Heart right ventricle (tissue), 16 donors: ENCODE measurements at regions not wholly inside any gene's neighbourhood (a gene's known extent, or its start where the extent isn't known, plus 50 kb on each side); places are given as distances from the start of the nearest gene placed in this dataset.

ENCODE experiments used
- ATAC-seq, 8 donors: fragments of 200-7000 bp; cut with Tn5 transposase; one replicate each; pipeline ENCODE4 v1.9.1; 2020; ENCODE audit warnings: mild to moderate bottlenecking in 8 of 8, moderate library complexity in 8 of 8, moderate number of reproducible peaks in 1 of 8
- DNase-seq, 2 donors: peaks; one replicate each; pipeline ENCODE4 v3.0.0-alpha.2; 2020
- H3K27ac ChIP-seq, 10 donors: fragments of 200-600 bp; sonication (generic) in 2 of 10; one replicate each; pipeline versions ENCODE4 v1.5.0 to v1.8.0; 2020 to 2022; ENCODE audit warnings: mild to moderate bottlenecking in 3 of 10
- H3K27me3 ChIP-seq, 7 donors: fragments of 200-600 bp; one replicate each; pipeline ENCODE4 v1.8.0; 2021 to 2022; ENCODE audit warnings: mild to moderate bottlenecking in 2 of 7
- H3K36me3 ChIP-seq, 9 donors: fragments of 200-600 bp; sonication (generic) in 1 of 9; one replicate each; pipeline versions ENCODE4 v1.5.0 to v1.8.0; 2020 to 2022; ENCODE audit warnings: mild to moderate bottlenecking in 2 of 9
- H3K4me1 ChIP-seq, 9 donors: fragments of 200-600 bp; sonication (generic) in 1 of 9; one replicate each; pipeline versions ENCODE4 v1.5.0 to v1.8.0; 2020 to 2022; ENCODE audit warnings: mild to moderate bottlenecking in 4 of 9
- H3K4me3 ChIP-seq, 10 donors: fragments of 200-600 bp; sonication (generic) in 2 of 10; one replicate each; pipeline versions ENCODE4 v1.5.0 to v1.8.0; 2020 to 2022; ENCODE audit warnings: mild to moderate bottlenecking in 7 of 10, moderate library complexity in 2 of 10
- H3K9me3 ChIP-seq, 11 donors: fragments of 200-600 bp in 10 of 11; sonication (generic) in 2 of 11; one replicate each; pipeline versions ENCODE4 v1.5.0 to v1.8.0; 2013 to 2022; ENCODE audit warnings: mild to moderate bottlenecking in 2 of 11, control low read depth in 1 of 11, moderate library complexity in 1 of 11
- CTCF ChIP-seq, 9 donors: fragments of 200-600 bp; sonication (generic) in 2 of 9; IDR thresholded peaks; one replicate each; pipeline versions ENCODE4 v1.5.0 to v1.8.0; 2021 to 2022; ENCODE audit warnings: antibody characterized with exemption in 9 of 9, mild to moderate bottlenecking in 5 of 9, moderate library complexity in 1 of 9
- WGBS, 2 donors: extraction: QIAGEN DNeasy Blood & Tissue Kit; methylation state at CpG; one replicate each; pipeline ENCODE4 v1.1.7; 2013; ENCODE audit warnings: inconsistent platforms in 1 of 2; 5-methylcytosine and 5-hydroxymethylcytosine counted together
- intact Hi-C, 10 donors: fragments of 100-400 bp; cut with DNase I; formaldehyde crosslinking; loops; one replicate each; pipeline versions ENCODE4 v1.11.1 to v1.14.2; 2022
- donor health status: Arrhythmogenic right ventricular cardiomyopathy.
- donor health status: ischemic (EF 13 %, LVEDD 7.1; RV severe dilation, severe dysfunction).
- donor health status: healthy with polysubstance abuse.
- donor health status: DM: no; HTN: yes; CAD: no.
- donor health status: DM: no; HTN: no; CAD: no.
- donor health status: ischemic (EF 25% LVEDD 6.9; RV normal size, moderate dysfunction).
- donor health status: ischemic (EF 25% LVEDD 5.7; RV mildly dilated, moderate dysfunction).
- donor health status: healthy.
- donor health status: DM: yes; HTN: yes; CAD: no.
- donor health status: Ischemic cardiomyopathy.
- donor health status: ischemic (EF 35%, LVEDD 5.7; RV mildly dilated, moderate dysfunction).
- donor health status: nonischemic (EF 11% LVEDD 7.7; RV severe dilation, severe dysfunction).
- donor health status: DM: yes; HTN: yes; CAD: no.
- donor health status: PGD.
- donor health status: ischemic (EF 29% LVEDD 5.4; RV normal size, mild dysfunction).
- donor health status: nonischemic (EF 23%, LVEDD 6.1; RV moderate dilation, normal function).

- Histone ChIP-seq H3K4me1 (peaks cover 0 to 21% (median 5%) of the 10 kb centered on the region in 9 donors), H3K4me3 (no peak overlapping the region), H3K9me3 (peaks cover 0 to 26% (median 6%) of the 10 kb centered on the region in 11 donors), H3K27me3 (peaks cover 0 to 9% (median 6%) of the 10 kb centered on the region in 7 donors), H3K27ac (no peak overlapping the region), H3K36me3 (no peaks in the 10 kb centered on the region)
- no peak for TF ChIP-seq CTCF (IDR thresholded peaks at IDR 0.05)
- DNase-seq (no peak), ATAC-seq (no peak)
- intact Hi-C loops: loop anchor here in 5 of 10 donors (10.0 kb wide), 4 partner anchors 121 to 951 kb away; no protein-coding TSS in a partner anchor
- WGBS, 2 donors: 82 to 84% methylated on average over 3 of the region's 3 CpGs
These were observed 651.3 kb downstream of the MED13L start for GRCh38 chr12:115626210-115626609.

GRCh38 chr12:115623764-115624334, 653.6 kb downstream of the MED13L start:
- Histone ChIP-seq H3K27me3 (peaks cover 0 to 9% (median 6%) of the 10 kb centered on the region in 7 donors), H3K36me3 (no peaks in the 10 kb centered on the region), H3K4me1 (peaks cover 0 to 21% (median 5%) of the 10 kb centered on the region in 9 donors), H3K4me3 (no peak overlapping the region), H3K9me3 (peaks cover 0 to 16% (median 4%) of the 10 kb centered on the region in 11 donors), H3K27ac (peak overlapping the region in 7 of 10 donors; percentile 53 to 74 (median 66))
- ATAC-seq (peak; percentile 91 to 96 (median 94)), DNase-seq (peak; percentile 77 to 87)
- intact Hi-C loops: loop anchor here in 5 of 10 donors (2.0 to 10.0 kb wide), 9 partner anchors 25 to 949 kb away; partner anchors contain the start of gene TBX3 (in 1 of the 5)
- no peak for TF ChIP-seq CTCF (IDR thresholded peaks at IDR 0.05)
- 11 to 16% methylated on average over 18 of the region's 18 CpGs for WGBS, 2 donors

GRCh38 chr12:115623275-115623674, 654.2 kb downstream of the MED13L start:
- intact Hi-C loops: loop anchor here in 5 of 10 donors (2.0 to 10.0 kb wide), 9 partner anchors 24 to 948 kb away; partner anchors contain the start of gene TBX3 (in 1 of the 5)
- 79 to 83% methylated on average over 5 of the region's 5 CpGs for WGBS, 2 donors
- H3K27ac ChIP-seq: peak overlapping the region in 7 of 10 donors; percentile 53 to 74 (median 66)

GRCh38 chr12:115620816-115621215, 656.7 kb downstream of the MED13L start:
- ATAC-seq (no peak), DNase-seq (no peak)
- intact Hi-C loops: loop anchor here in 5 of 10 donors (5.0 to 10.0 kb wide), 8 partner anchors 114 to 946 kb away; partner anchors contain the start of gene TBX3 (in 1 of the 5)
- Histone ChIP-seq H3K27ac (no peak overlapping the region), H3K36me3 (no peaks in the 10 kb centered on the region), H3K9me3 (peaks cover 0 to 13% (median 4%) of the 10 kb centered on the region in 11 donors), H3K4me3 (no peak overlapping the region), H3K4me1 (peaks cover 0 to 23% (median 5%) of the 10 kb centered on the region in 9 donors), H3K27me3 (peaks cover 0 to 11% (median 6%) of the 10 kb centered on the region in 7 donors)
- no peak for TF ChIP-seq CTCF (IDR thresholded peaks at IDR 0.05)
- WGBS, 2 donors: 69 to 70% methylated on average over 4 of the region's 4 CpGs

More at GRCh38 chr12:115623275-115623674, 654.2 kb downstream of the MED13L start:
- DNase-seq (no peak), ATAC-seq (no peak)
- H3K4me3 ChIP-seq: no peak overlapping the region
- H3K9me3 ChIP-seq: peaks cover 0 to 16% (median 4%) of the 10 kb centered on the region in 11 donors
- peaks cover 0 to 9% (median 6%) of the 10 kb centered on the region in 7 donors for H3K27me3 ChIP-seq
- H3K36me3 ChIP-seq: no peaks in the 10 kb centered on the region
- H3K4me1 ChIP-seq: peaks cover 0 to 21% (median 5%) of the 10 kb centered on the region in 9 donors
- no peak for TF ChIP-seq CTCF (IDR thresholded peaks at IDR 0.05)
